ENCODE measurements at regions not wholly inside any gene's neighbourhood (a gene's known extent, or its start where the extent isn't known, plus 50 kb on each side); places are given as distances from the start of the nearest gene placed in this dataset.

DNA sequence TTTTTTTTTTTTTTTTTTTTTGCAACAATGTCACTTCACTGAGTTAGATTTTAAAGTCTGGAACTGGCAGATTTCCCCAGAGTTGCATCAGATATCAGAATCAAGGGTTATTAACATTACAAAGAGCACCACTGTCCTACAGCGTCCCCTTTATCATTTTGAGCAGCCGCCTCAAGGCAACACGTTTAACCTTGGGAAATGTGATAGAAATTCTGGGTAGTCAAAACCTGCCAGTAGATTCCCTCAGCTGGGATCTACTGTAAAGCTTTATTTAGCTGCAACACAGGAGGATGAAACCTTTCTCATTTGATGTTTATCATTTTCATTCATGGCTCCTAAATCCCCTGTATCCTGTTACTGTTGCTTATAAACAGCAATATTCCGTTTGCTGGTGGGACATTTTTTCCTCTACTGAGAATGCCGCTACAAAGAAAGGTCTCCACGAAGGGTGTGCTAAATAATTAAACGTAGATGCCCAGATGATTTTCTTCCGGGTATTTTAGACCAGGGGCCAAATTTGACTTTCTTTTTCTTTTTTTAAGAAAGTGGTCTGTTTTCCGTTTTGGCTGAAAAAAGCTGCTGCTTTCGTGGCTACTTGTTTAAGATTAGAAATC, 436.1 kb upstream of the GOT2 start:
- H3K4me3 ChIP-seq (ENCODE audit: low read depth, low read length), result no peak overlapping the region
- TF ChIP-seq, protein P1, sequence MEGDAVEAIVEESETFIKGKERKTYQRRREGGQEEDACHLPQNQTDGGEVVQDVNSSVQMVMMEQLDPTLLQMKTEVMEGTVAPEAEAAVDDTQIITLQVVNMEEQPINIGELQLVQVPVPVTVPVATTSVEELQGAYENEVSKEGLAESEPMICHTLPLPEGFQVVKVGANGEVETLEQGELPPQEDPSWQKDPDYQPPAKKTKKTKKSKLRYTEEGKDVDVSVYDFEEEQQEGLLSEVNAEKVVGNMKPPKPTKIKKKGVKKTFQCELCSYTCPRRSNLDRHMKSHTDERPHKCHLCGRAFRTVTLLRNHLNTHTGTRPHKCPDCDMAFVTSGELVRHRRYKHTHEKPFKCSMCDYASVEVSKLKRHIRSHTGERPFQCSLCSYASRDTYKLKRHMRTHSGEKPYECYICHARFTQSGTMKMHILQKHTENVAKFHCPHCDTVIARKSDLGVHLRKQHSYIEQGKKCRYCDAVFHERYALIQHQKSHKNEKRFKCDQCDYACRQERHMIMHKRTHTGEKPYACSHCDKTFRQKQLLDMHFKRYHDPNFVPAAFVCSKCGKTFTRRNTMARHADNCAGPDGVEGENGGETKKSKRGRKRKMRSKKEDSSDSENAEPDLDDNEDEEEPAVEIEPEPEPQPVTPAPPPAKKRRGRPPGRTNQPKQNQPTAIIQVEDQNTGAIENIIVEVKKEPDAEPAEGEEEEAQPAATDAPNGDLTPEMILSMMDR (IDR thresholded peaks at IDR 0.05; ENCODE audit: low read depth, low read length, missing control alignments), result no peak
- DNase-seq (ENCODE audit: low read depth), result no peak
- in situ Hi-C loops (cut with HindIII; ENCODE audit: low sequenced_read_pairs), result no loop called here

DNA sequence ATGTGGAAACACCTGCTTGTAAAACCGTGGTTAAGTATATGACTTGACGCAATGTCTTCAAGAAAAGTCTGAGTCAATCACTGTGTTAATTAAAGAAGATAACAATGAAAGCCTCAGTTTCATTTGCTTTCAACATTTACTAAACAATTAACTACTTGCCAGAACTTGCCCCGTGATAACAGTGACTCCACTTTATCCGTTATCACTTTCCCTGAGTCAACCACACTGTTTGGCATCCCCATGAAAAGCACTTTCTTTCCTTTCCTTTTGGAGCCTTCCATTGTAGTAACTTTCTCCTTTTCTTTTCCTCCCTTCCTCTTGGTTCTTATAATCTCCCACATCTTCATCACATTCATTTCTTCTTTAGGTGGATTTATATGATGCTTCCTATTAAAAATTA, 435.1 kb upstream of the GOT2 start:
- TF ChIP-seq, protein P1 (IDR thresholded peaks at IDR 0.05; ENCODE audit: low read depth, low read length, missing control alignments), result no peak
- in situ Hi-C loops (cut with HindIII; ENCODE audit: low sequenced_read_pairs), result no loop called here
- H3K4me3 ChIP-seq (ENCODE audit: low read depth, low read length), result no peak overlapping the region
- DNase-seq (ENCODE audit: low read depth), result no peak

DNA sequence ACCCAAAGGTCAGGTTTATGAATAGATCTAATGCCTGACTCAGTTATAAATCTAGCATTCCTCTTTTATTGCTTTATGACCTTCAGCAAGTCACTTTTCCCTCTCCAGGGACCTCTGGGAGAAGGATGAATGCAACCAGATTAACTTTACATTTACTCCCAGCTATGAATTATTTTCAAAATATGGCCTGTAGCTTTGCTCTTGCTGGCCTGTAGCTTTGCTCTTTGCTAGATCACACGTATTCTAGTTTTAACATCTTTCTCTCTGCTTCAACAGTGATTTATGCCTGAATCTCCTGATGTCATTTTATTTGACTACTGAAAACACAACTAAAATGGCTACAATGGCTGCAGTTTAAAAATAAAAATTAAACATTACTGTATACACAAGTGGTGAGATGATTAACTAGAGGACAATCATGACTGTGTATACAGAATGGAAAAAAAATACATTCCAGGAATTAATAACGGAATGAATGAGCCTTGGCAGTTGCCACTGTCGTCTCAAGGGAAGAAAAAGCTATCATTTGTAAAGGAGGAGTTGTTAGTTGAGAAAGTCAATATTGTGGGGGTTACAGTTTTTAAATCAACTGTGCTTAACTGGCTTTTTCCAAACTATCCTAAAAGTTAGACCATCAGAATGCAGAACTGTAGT, 434.5 kb upstream of the GOT2 start:
- TF ChIP-seq, protein P1 (IDR thresholded peaks at IDR 0.05; ENCODE audit: low read depth, low read length, missing control alignments), result no peak
- no peak for DNase-seq (ENCODE audit: low read depth)
- in situ Hi-C loops (cut with HindIII; ENCODE audit: low sequenced_read_pairs), result no loop called here
- H3K4me3 ChIP-seq (ENCODE audit: low read depth, low read length), result no peak overlapping the region

DNA sequence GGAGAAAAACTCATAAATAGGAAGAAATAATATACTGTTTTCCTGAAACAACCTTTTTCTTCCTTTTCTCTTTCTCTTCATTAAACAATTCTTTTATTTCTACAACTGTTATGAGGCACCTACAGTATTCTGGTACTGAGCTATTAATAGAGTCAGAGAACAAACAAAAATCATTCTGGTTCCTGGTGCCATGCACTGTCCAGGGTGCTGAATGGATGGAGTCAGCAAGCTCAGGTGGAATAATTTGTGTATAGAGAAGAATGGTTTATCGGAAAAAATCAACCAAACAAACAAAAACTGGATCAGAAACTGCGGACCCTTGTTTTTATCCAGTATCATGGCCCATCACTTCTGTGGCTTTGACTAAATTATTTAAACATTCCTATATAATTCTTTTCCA, 430.3 kb upstream of the GOT2 start:
- in situ Hi-C loops (cut with HindIII; ENCODE audit: low sequenced_read_pairs), result no loop called here
- peak; percentile 5 for DNase-seq (ENCODE audit: low read depth)
- TF ChIP-seq, protein P1 (IDR thresholded peaks at IDR 0.05; ENCODE audit: low read depth, low read length, missing control alignments), result no peak
- H3K4me3 ChIP-seq (ENCODE audit: low read depth, low read length), result no peak overlapping the region

DNA sequence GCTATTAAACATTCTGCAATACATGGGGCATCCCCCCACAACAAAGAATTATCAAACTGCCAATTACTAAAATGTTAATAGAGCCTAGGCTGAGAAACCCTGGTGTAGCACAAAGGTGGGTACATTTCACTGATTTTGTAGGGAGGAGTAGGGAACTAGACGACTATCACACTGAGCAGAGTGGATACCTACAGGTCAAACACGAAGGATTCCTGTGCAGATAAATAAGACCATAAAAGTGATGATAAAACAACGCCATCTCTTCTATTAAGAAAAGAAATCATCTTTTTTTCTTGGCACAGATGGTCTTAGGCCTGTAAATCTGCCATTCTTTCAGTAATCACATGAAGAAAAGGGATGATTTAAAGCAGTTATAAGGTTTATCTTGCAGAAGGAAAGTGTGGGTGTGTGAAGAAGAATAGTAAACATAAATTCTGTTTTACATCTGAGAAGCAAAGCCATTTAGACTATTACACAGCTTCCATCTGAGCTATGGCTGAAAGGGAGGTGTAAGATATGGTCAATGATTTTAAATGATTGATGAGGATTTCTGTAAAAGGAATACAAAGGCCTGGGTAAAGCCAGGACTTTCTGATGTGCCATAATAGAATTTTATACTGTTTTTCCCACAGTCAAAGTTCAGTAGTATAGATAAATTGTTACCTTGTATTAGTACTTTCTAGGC, 429.4 kb upstream of the GOT2 start:
- in situ Hi-C loops (cut with HindIII; ENCODE audit: low sequenced_read_pairs), result no loop called here
- TF ChIP-seq, protein P1 (IDR thresholded peaks at IDR 0.05; ENCODE audit: low read depth, low read length, missing control alignments), result no peak
- no peak overlapping the region for H3K4me3 ChIP-seq (ENCODE audit: low read depth, low read length)
- no peak for DNase-seq (ENCODE audit: low read depth)

DNA sequence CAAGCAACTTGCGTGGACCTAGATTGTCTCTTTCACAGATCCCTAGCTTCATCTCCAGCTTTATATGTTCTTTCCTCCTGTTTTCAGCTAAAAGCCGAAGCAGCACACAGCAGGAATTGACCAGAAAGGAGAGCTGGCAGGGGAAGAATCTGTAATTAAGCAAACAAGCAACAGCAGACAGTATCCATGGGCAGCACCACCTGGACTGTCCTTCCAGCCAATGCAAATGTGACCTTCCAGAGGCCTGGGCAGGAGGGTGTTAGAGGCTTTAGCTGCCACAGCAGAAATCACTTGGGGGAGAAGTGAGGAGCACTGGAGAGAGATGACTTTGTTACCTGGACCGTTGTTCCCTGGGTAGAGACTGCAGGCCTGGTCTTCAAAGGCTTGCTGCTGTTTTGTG, 427.6 kb upstream of the GOT2 start:
- TF ChIP-seq, protein P1 (IDR thresholded peaks at IDR 0.05; ENCODE audit: low read depth, low read length, missing control alignments), result no peak
- H3K4me3 ChIP-seq (ENCODE audit: low read depth, low read length), result no peak overlapping the region
- in situ Hi-C loops (cut with HindIII; ENCODE audit: low sequenced_read_pairs), result no loop called here
- no peak for DNase-seq (ENCODE audit: low read depth)
